AG09319 (cell line): ENCODE measurements at regions not wholly inside any gene's neighbourhood (a gene's known extent, or its start where the extent isn't known, plus 50 kb on each side); places are given as distances from the start of the nearest gene placed in this dataset.

Experiments used
- DNase-seq: peaks from one replicate; pipeline ENCODE4 v3.0.0-alpha.2; 2010; ENCODE audit warnings: low read depth; ENCODE audit errors: extremely low read depth
- CTCF ChIP-seq: IDR thresholded peaks from 2 replicates; pipeline ENCODE4 v1.5.1; 2011; ENCODE audit warnings: low read depth, mild to moderate bottlenecking, inconsistent platforms, low read length, moderate library complexity

GRCh38 chr4:166594326-166594946, 639.9 kb downstream of the SPOCK3 start:
- peak; percentile 19 for TF ChIP-seq CTCF
- no peak for DNase-seq

- no peak for TF ChIP-seq CTCF
- DNase-seq, result no peak
These were observed 634.0 kb downstream of the SPOCK3 start for GRCh38 chr4:166600264-166600663.

- no peak for DNase-seq
- TF ChIP-seq CTCF, result no peak
These were observed 632.2 kb downstream of the SPOCK3 start for GRCh38 chr4:166602068-166602467.

GRCh38 chr4:166622425-166622977, 611.8 kb downstream of the SPOCK3 start:
- DNase-seq, result no peak
- no peak for TF ChIP-seq CTCF

- no peak for DNase-seq
- no peak for TF ChIP-seq CTCF
These were observed 609.2 kb downstream of the SPOCK3 start for GRCh38 chr4:166625018-166625637.

- TF ChIP-seq CTCF, result no peak
- DNase-seq, result no peak
These were observed 605.8 kb downstream of the SPOCK3 start for GRCh38 chr4:166628454-166628853.

- TF ChIP-seq CTCF, result no peak
- no peak for DNase-seq
These were observed 598.9 kb downstream of the SPOCK3 start for GRCh38 chr4:166635367-166635766.
